ENCODE measurements at regions not wholly inside any gene's neighbourhood (a gene's known extent, or its start where the extent isn't known, plus 50 kb on each side); places are given as distances from the start of the nearest gene placed in this dataset.

- no peak for DNase-seq (ENCODE audit: extremely low spot score)
- ChIA-PET POLR2A (no interaction called here), CTCF (no interaction called here)
- no peak for TF ChIP-seq CTCF (IDR thresholded peaks at IDR 0.05; ENCODE audit: control extremely low read depth, extremely low read depth, low read depth, missing control alignments)
Observed at GRCh38 chr7:45252248-45252647, 94.7 kb downstream of the RAMP3 start.

DNA sequence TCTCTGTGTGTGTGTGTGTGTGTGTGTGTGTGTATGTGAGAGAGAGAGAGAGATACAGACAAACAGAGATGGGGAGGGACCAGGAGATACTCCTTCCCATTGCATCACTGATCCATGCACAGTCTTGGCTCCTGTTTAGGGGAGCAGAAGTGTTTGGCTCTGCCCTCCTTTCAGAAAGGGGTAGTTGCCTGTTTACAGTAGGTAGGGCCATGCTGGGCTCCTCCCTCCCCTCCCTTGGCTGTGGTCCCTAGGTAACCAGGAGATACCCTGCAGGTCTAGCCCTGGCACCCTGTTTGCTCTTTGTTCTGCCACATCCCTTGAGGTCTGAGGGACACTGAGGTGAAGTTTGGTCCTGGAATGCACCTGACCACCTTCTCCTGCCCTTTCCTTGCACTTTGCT, 95.3 kb downstream of the RAMP3 start:
- CTCF ChIA-PET: no interaction called here
- POLR2A ChIA-PET: no interaction called here
- TF ChIP-seq CTCF (IDR thresholded peaks at IDR 0.05; ENCODE audit: control extremely low read depth, extremely low read depth, low read depth, missing control alignments): no peak

DNA sequence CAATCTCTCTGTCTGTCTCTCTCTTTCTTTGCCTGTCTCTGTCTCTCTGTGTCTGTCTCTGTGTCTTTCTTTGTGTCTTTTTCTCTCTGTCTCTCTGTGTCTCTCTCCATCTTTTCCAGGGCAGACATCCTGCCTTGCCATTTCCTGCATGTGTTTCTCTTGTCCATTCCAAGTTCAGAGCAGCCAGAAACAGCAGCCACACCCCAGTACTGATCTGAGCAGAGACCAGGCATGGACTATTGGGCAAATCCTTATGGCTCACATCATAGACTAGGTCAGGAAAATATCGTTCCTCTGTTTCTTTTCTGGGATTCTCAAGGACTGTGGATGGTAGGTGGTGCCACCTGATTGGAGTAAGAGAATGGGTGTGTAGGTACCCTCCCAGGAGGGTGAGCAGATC, 95.8 kb downstream of the RAMP3 start:
- no peak for DNase-seq (ENCODE audit: extremely low spot score)
- TF ChIP-seq CTCF (IDR thresholded peaks at IDR 0.05; ENCODE audit: control extremely low read depth, extremely low read depth, low read depth, missing control alignments): no peak
- POLR2A ChIA-PET: no interaction called here
- CTCF ChIA-PET: no interaction called here

More for the DNA sequence above, 95.3 kb downstream of the RAMP3 start:
- no peak for DNase-seq (ENCODE audit: extremely low spot score)

DNA sequence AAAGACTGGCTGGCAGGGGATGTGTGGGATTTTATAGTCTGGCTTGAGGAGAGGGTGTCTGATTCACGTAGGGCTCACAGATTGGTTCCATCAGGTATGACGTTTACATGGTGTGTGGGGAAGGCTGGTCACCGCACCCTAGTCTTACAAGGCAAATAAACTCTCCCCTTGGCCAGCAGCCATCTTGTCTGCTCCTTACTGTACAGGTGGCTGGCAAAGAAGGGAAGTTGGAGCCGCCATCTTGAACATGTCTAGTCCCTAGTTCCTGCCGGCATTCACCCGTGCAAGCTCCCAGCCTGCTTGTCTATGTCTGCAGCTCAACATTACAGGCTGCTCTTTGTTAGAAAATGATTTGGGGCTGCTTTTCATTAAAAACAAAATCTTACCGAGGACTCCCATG, 97.6 kb downstream of the RAMP3 start:
- ChIA-PET CTCF (interaction anchor here (1.1 to 2.4 kb wide), 4 partner anchors 9 to 101 kb away, joined by 3 to 7 read pairs (median 4); no protein-coding TSS in a partner anchor), POLR2A (no interaction called here)

GRCh38 chr7:45256309-45256708, 98.7 kb downstream of the RAMP3 start:
- ChIA-PET CTCF (interaction anchor here (1.1 to 2.4 kb wide), 3 partner anchors 10 to 102 kb away, joined by 3 to 7 read pairs (median 4); no protein-coding TSS in a partner anchor), POLR2A (no interaction called here)
- no peak for TF ChIP-seq CTCF (IDR thresholded peaks at IDR 0.05; ENCODE audit: control extremely low read depth, extremely low read depth, low read depth, missing control alignments)
- no peak for DNase-seq (ENCODE audit: extremely low spot score)

More for the DNA sequence above, 97.6 kb downstream of the RAMP3 start:
- TF ChIP-seq CTCF (IDR thresholded peaks at IDR 0.05; ENCODE audit: control extremely low read depth, extremely low read depth, low read depth, missing control alignments): no peak
- no peak for DNase-seq (ENCODE audit: extremely low spot score)

DNA sequence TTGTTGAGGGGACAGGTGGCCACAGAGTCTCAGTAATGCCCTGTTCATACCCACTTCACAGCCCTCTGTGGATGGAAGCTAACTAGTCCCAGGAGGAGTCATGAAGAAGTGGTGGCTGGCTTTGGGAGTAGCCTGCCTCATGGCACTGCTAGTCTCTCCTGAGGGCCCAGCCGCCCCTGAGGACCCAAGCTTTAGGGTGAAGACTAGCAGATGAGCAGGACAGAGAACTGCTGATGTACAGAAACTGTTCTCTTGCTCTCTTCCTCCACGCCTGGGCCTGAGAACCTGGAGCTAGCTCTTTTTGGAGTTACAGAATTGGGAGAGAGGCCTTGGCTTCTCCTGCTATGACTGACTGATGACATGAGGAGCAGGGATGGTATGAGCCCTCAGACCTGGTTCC, 99.2 kb downstream of the RAMP3 start:
- ChIA-PET CTCF (interaction anchor here (2.4 kb wide), 1 partner anchor 103 kb away, joined by 7 read pairs; no protein-coding TSS in a partner anchor), POLR2A (no interaction called here)
- no peak for DNase-seq (ENCODE audit: extremely low spot score)
- TF ChIP-seq CTCF (IDR thresholded peaks at IDR 0.05; ENCODE audit: control extremely low read depth, extremely low read depth, low read depth, missing control alignments): no peak

DNA sequence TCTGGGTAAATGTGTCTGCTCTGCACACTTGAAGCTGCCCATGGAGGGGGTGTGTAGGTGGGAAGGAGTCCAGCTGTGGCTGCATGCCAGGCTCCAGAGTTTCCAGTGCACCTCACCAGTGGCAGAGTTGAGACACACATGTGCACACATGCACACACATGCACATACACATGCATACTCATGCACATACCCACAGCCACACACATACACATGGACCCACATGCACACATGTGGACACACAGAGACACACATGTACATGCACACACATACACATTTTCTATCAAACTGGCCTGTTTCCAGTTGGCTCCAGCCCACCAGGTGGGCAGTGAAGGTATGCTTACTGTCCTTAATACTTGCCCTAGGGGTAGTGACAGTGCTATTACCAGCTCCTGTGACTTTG, 99.7 kb downstream of the RAMP3 start:
- no peak for TF ChIP-seq CTCF (IDR thresholded peaks at IDR 0.05; ENCODE audit: control extremely low read depth, extremely low read depth, low read depth, missing control alignments)
- no peak for DNase-seq (ENCODE audit: extremely low spot score)
- ChIA-PET CTCF (interaction anchor here (2.4 kb wide), 1 partner anchor 103 kb away, joined by 7 read pairs; no protein-coding TSS in a partner anchor), POLR2A (no interaction called here)

Data from GM10248 (cell line).